ENCODE measurements at regions not wholly inside any gene's neighbourhood (a gene's known extent, or its start where the extent isn't known, plus 50 kb on each side); places are given as distances from the start of the nearest gene placed in this dataset.

GRCh38 chr17:52678211-52678610 lies 519.7 kb upstream of the CA10 start:
- Histone ChIP-seq H3K4me3 (ENCODE audit: insufficient read depth, low read depth, low read length) (no peak overlapping the region), H3K36me3 (ENCODE audit: control insufficient read depth, insufficient read depth, low read length) (no peaks in the 10 kb centered on the region), H2AK9ac (replicated peaks; ENCODE audit: low read depth, low read length, poor library complexity) (no peak overlapping the region), H3K79me1 (ENCODE audit: low read depth in 1 of 2, low read length in 2 of 2) (no peaks in the 10 kb centered on the region), H3K56ac (ENCODE audit: extremely low read depth, insufficient read depth, low read length) (no peak overlapping the region), H3K9me3 (ENCODE audit: control insufficient read depth, insufficient read depth, low read length) (peaks cover 19% of the 10 kb centered on the region), H4K20me1 (ENCODE audit: insufficient read depth, low read length) (no peaks in the 10 kb centered on the region), H3K27ac (ENCODE audit: insufficient read depth, low read length) (no peak overlapping the region), H3K18ac (ENCODE audit: low read depth, low read length) (no peak overlapping the region), H2BK20ac (ENCODE audit: low read depth, low read length) (no peak overlapping the region), H2BK15ac (ENCODE audit: low read depth, low read length) (no peak overlapping the region), H3K4ac (ENCODE audit: low read depth, low read length) (no peak overlapping the region), H3K4me1 (ENCODE audit: control insufficient read depth, insufficient read depth, low read length) (no peaks in the 10 kb centered on the region), H3K4me2 (ENCODE audit: low read depth, low read length) (no peak overlapping the region), H2BK5ac (ENCODE audit: low read depth, low read length, poor library complexity, severe bottlenecking) (no peak overlapping the region), H4K5ac (ENCODE audit: low read depth, low read length) (no peak overlapping the region), H2AK5ac (ENCODE audit: low read depth, low read length) (no peak overlapping the region), H3K9me1 (ENCODE audit: insufficient read depth, low read length) (no peaks in the 10 kb centered on the region), H2AFZ (replicated peaks; ENCODE audit: low read length, poor library complexity) (no peak overlapping the region), H2BK120ac (ENCODE audit: low read depth, low read length) (no peak overlapping the region), H4K91ac (ENCODE audit: insufficient read depth, low read depth, low read length) (no peak overlapping the region), H3K27me3 (ENCODE audit: control insufficient read depth, insufficient read depth, low read length) (no peaks in the 10 kb centered on the region), H3K14ac (replicated peaks; ENCODE audit: low read depth, low read length) (no peak overlapping the region), H4K8ac (ENCODE audit: low read depth in 2 of 2, low read length in 2 of 2) (no peak overlapping the region), H3K9ac (ENCODE audit: low read depth, low read length) (no peak overlapping the region), H3K23ac (ENCODE audit: low read depth, low read length) (no peak overlapping the region)
- ATAC-seq (ENCODE audit: low read depth) = no peak
- no TSS peak for BruUV-seq (replicated peaks)
- TF ChIP-seq MAZ (IDR thresholded peaks at IDR 0.05; ENCODE audit: borderline replicate concordance, low read depth, low read length) = no peak
- no peak for TF ChIP-seq POLR2A (IDR thresholded peaks at IDR 0.05; ENCODE audit: low read depth, low read length)
- no peak for TF ChIP-seq RFX5 (IDR thresholded peaks at IDR 0.05; ENCODE audit: low read depth, low read length)
- no peak for TF ChIP-seq CTCF (conservative IDR thresholded peaks at IDR 0.05; ENCODE audit: low read depth, low read length)
- TF ChIP-seq CHD1 (IDR thresholded peaks at IDR 0.05; ENCODE audit: low read depth, low read length) = no peak
- no peak for TF ChIP-seq RAD21 (IDR thresholded peaks at IDR 0.05; ENCODE audit: low read length)
- TF ChIP-seq ELK1 (IDR thresholded peaks at IDR 0.05; ENCODE audit: borderline replicate concordance, low read depth, low read length) = no peak
- no peak for TF ChIP-seq SMC3 (IDR thresholded peaks at IDR 0.05; ENCODE audit: low read depth, low read length)
- TF ChIP-seq CEBPB (IDR thresholded peaks at IDR 0.05; ENCODE audit: low read depth, low read length) = no peak
- no peak for TF ChIP-seq NFE2L2 (IDR thresholded peaks at IDR 0.05; ENCODE audit: low read depth, low read length)
- no peak for TF ChIP-seq FOS (IDR thresholded peaks at IDR 0.05; ENCODE audit: low read depth, low read length)
- no peak for TF ChIP-seq MXI1 (IDR thresholded peaks at IDR 0.05; ENCODE audit: borderline replicate concordance, low read depth, low read length)
- no peak for TF ChIP-seq BHLHE40 (IDR thresholded peaks at IDR 0.05; ENCODE audit: low read depth, low read length)
- no peak for DNase-seq
- WGBS, 2 experiments (ENCODE audit: extremely low coverage in 2 of 2, insufficient read length in 1 of 2) = 45% methylated on average over 1 of the region's 1 CpG; no CpG with 5 or more reads in 1 of the 2 experiments
- CTCF ChIA-PET = no interaction called here
- POLR2A ChIA-PET (ENCODE audit: unreplicated experiment) = no interaction called here
- intact Hi-C loops (cut with micrococcal nuclease) = no loop called here
- in situ Hi-C loops (cut with MboI; ENCODE audit: low sequenced_read_pairs) = no loop called here
- dilution Hi-C loops (cut with HindIII; ENCODE audit: low sequenced_read_pairs, unreplicated experiment) = no loop called here

All from IMR-90 (cell line).